Brain microvascular endothelial cell (primary cell): ENCODE measurements at regions not wholly inside any gene's neighbourhood (a gene's known extent, or its start where the extent isn't known, plus 50 kb on each side); places are given as distances from the start of the nearest gene placed in this dataset.

Experiments
- DNase-seq: peaks from one replicate; pipeline ENCODE4 v3.0.0-alpha.2; 2020
- H3K27ac ChIP-seq: fragments of 250-450 bp; sonication (Bioruptor Pico); 2 replicates; pipeline ENCODE4 v1.5.1; 2020; ENCODE audit warnings: mild to moderate bottlenecking, moderate library complexity
- H3K27me3 ChIP-seq: fragments of 250-450 bp; sonication (Bioruptor Pico); replicated peaks from 2 replicates; pipeline ENCODE4 v1.5.1; 2020; ENCODE audit warnings: mild to moderate bottlenecking
- H3K36me3 ChIP-seq: fragments of 250-450 bp; sonication (Bioruptor Pico); replicated peaks from 2 replicates; pipeline ENCODE4 v1.5.1; 2020; ENCODE audit warnings: mild to moderate bottlenecking
- H3K4me3 ChIP-seq: 2 replicates; pipeline ENCODE4 v1.5.1; 2011; ENCODE audit warnings: low read depth, mild to moderate bottlenecking, control low read depth, low read length, moderate library complexity
- CTCF ChIP-seq: IDR thresholded peaks from 2 replicates; pipeline ENCODE4 v1.5.1; 2011; ENCODE audit warnings: low read depth, mild to moderate bottlenecking, moderate library complexity, low read length, control low read depth, inconsistent platforms; ENCODE audit errors: missing control alignments
- in situ Hi-C: cut with HindIII; loops from 2 replicates; pipeline ENCODE4 v1.10.0; 2017; ENCODE audit warnings: low sequenced_read_pairs, low pct_ligation_motif_present

GRCh38 chr3:39753391-39753790 is 56.0 kb upstream of the MYRIP start:
- H3K27ac ChIP-seq = no peak overlapping the region

GRCh38 chr3:39754549-39754948 is 54.9 kb upstream of the MYRIP start:
- H3K27me3 ChIP-seq = no peaks in the 10 kb centered on the region
- DNase-seq = no peak

More at GRCh38 chr3:39753391-39753790, 56.0 kb upstream of the MYRIP start:
- Histone ChIP-seq H3K36me3 (no peaks in the 10 kb centered on the region), H3K4me3 (no peak overlapping the region), H3K27me3 (no peaks in the 10 kb centered on the region)
- DNase-seq = no peak
- in situ Hi-C loops = no loop called here
- TF ChIP-seq CTCF = no peak

GRCh38 chr3:39755100-39755499 is 54.3 kb upstream of the MYRIP start:
- Histone ChIP-seq H3K27ac (no peak overlapping the region), H3K4me3 (no peak overlapping the region), H3K27me3 (no peaks in the 10 kb centered on the region), H3K36me3 (no peaks in the 10 kb centered on the region)
- no peak for DNase-seq
- in situ Hi-C loops = no loop called here
- no peak for TF ChIP-seq CTCF

More at GRCh38 chr3:39754549-39754948, 54.9 kb upstream of the MYRIP start:
- no peak overlapping the region for H3K27ac ChIP-seq
- no peak overlapping the region for H3K4me3 ChIP-seq
- H3K36me3 ChIP-seq = no peaks in the 10 kb centered on the region
- TF ChIP-seq CTCF = no peak
- in situ Hi-C loops = no loop called here

GRCh38 chr3:39757307-39757706 is 52.1 kb upstream of the MYRIP start:
- TF ChIP-seq CTCF = no peak
- no peak for DNase-seq
- H3K36me3 ChIP-seq = no peaks in the 10 kb centered on the region
- in situ Hi-C loops = no loop called here
- no peak overlapping the region for H3K4me3 ChIP-seq
- no peak overlapping the region for H3K27ac ChIP-seq
- no peaks in the 10 kb centered on the region for H3K27me3 ChIP-seq
